Upper lobe of left lung (tissue), 4 donors: ENCODE measurements at regions not wholly inside any gene's neighbourhood (a gene's known extent, or its start where the extent isn't known, plus 50 kb on each side); places are given as distances from the start of the nearest gene placed in this dataset.

ENCODE experiments used
- EP300 ChIP-seq, 4 donors: sonication (generic); formaldehyde crosslinking; IDR thresholded peaks; one replicate each; pipeline ENCODE4 v1.5.1; 2017; ENCODE audit warnings: antibody characterized with exemption in 4 of 4, control low read depth in 2 of 4
- POLR2AphosphoS5 ChIP-seq, 2 donors: sonication (generic); formaldehyde crosslinking; IDR thresholded peaks; one replicate each; pipeline ENCODE4 v1.5.1; 2017; ENCODE audit warnings: antibody characterized with exemption in 2 of 2
- TF ChIP-seq, protein P1 (sequence below), 6 experiments: fragments of 450-650 bp in 4 of 6; fragments of 200-600 bp in 2 of 6; sonication (generic) in 2 of 6; IDR thresholded peaks; one replicate each; pipeline ENCODE4 v1.5.1; 2016 to 2019; ENCODE audit warnings: antibody characterized with exemption in 6 of 6

DNA sequence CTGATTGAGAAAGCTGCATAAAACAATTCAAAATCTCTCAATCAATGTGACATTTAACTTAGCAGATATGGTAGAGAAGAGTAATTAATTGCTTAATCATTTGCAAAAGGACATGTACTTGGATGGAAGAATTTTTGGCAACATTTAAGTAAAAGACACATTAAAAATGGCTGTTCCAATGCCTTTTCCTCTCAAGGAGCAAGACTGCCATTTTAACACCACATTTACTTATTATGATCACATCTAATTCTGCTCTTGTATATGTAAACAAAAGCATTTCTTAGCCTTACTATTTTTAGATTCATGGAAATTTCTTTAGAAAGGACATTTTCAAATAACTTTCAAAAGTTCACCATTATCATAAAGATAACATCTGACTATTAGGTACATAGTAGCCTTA lies 360.0 kb downstream of the HINT1 start:
- TF ChIP-seq, protein P1, sequence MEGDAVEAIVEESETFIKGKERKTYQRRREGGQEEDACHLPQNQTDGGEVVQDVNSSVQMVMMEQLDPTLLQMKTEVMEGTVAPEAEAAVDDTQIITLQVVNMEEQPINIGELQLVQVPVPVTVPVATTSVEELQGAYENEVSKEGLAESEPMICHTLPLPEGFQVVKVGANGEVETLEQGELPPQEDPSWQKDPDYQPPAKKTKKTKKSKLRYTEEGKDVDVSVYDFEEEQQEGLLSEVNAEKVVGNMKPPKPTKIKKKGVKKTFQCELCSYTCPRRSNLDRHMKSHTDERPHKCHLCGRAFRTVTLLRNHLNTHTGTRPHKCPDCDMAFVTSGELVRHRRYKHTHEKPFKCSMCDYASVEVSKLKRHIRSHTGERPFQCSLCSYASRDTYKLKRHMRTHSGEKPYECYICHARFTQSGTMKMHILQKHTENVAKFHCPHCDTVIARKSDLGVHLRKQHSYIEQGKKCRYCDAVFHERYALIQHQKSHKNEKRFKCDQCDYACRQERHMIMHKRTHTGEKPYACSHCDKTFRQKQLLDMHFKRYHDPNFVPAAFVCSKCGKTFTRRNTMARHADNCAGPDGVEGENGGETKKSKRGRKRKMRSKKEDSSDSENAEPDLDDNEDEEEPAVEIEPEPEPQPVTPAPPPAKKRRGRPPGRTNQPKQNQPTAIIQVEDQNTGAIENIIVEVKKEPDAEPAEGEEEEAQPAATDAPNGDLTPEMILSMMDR (IDR thresholded peaks at IDR 0.05) = no peak
- TF ChIP-seq POLR2AphosphoS5 (IDR thresholded peaks at IDR 0.05) (no peak), EP300 (IDR thresholded peaks at IDR 0.05) (no peak)
